ENCODE measurements at regions not wholly inside any gene's neighbourhood (a gene's known extent, or its start where the extent isn't known, plus 50 kb on each side); places are given as distances from the start of the nearest gene placed in this dataset.

DNA sequence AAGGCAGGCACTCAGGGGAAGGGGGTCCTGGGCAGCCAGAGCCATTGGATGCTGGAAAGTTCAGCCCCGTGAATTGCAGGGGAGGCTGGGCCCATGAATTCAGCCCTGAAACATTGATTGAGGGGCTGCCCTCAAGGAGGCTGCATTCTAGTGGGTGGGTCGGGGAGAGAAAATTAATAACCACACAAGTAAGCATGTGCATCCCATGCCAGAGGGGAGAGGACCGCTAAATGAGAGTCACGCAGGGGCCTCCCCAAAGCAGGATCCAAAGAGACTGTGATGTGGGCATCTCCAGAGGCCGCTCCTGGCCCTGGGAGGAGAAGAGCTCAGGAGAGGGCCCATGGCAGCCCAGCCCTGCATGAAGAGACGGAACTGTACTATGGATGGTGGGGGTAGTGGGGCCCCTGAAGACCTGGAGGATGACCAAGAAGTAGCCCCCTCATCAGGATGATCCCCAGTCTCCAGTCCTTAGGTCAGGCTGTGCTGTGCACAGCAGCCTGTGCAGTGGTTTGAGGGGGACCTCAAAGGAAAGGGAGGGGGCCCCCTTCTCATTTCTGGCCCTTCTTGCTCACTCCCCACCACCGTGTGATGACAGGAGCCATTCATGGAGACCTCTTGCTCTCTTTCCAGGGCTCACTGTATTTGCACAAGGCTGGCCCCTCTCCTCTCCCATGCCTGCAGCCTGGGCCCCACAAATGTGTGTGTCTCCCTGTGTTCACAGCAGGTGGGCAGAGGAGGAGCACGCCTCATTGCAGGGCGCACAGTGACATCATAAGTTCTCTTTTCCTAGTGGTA, 233.6 kb upstream of the IRX1 start:
- no peak for TF ChIP-seq CTCF (IDR thresholded peaks at IDR 0.05; ENCODE audit: insufficient read depth, low read length, missing control alignments)
- ChIA-PET CTCF (no interaction called here), POLR2A (no interaction called here)
- H3K4me3 ChIP-seq (ENCODE audit: low read depth, low read length): no peak overlapping the region
- no peak for DNase-seq (ENCODE audit: low read depth, low spot score)

DNA sequence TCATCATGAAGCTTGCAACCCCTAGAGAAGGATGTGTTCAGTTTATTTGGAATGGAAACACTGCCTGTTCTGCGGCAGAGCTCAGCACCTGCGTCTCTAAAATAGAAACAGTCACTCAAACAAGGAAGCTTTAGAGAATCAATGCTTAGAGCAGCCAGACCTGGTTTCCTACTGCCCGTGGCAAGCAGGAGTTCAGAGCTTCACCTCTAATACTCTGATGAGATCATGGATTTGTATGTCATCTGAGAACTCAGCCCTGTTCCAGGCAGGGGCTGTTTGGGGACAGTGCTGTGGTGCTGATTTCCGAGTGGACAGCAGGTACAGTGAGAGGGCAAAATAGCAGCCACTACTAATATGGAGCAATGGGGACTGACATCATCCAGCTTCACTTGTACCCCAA, 236.0 kb upstream of the IRX1 start:
- TF ChIP-seq CTCF (IDR thresholded peaks at IDR 0.05; ENCODE audit: insufficient read depth, low read length, missing control alignments): no peak
- CTCF ChIA-PET: no interaction called here
- no peak overlapping the region for H3K4me3 ChIP-seq (ENCODE audit: low read depth, low read length)
- DNase-seq (ENCODE audit: low read depth, low spot score): no peak
- POLR2A ChIA-PET: no interaction called here

GRCh38 chr5:3357291-3357690, 238.3 kb upstream of the IRX1 start:
- DNase-seq (ENCODE audit: low read depth, low spot score): no peak
- ChIA-PET POLR2A (no interaction called here), CTCF (no interaction called here)
- no peak overlapping the region for H3K4me3 ChIP-seq (ENCODE audit: low read depth, low read length)
- no peak for TF ChIP-seq CTCF (IDR thresholded peaks at IDR 0.05; ENCODE audit: insufficient read depth, low read length, missing control alignments)

DNA sequence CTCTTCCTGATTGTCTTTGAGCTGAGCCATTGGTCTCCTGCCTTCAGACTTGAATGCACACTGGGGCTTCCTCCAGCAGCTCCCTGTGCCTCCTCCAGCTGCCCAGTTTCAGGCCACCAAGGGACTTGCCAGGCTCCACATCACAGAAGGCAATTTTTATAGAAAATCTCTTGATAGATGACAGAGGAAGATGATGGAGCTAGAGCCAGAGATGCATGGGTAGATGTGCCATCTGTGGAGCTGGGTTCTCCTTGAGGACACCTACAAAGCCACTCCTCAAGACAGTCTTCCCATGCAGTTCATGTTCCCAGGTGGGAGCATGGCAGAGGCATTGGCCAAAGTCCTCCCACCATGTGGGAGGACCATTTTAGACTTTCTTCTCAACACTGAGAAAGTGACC, 239.6 kb upstream of the IRX1 start:
- no peak overlapping the region for H3K4me3 ChIP-seq (ENCODE audit: low read depth, low read length)
- POLR2A ChIA-PET: no interaction called here
- no peak for DNase-seq (ENCODE audit: low read depth, low spot score)
- no peak for TF ChIP-seq CTCF (IDR thresholded peaks at IDR 0.05; ENCODE audit: insufficient read depth, low read length, missing control alignments)
- CTCF ChIA-PET: no interaction called here

DNA sequence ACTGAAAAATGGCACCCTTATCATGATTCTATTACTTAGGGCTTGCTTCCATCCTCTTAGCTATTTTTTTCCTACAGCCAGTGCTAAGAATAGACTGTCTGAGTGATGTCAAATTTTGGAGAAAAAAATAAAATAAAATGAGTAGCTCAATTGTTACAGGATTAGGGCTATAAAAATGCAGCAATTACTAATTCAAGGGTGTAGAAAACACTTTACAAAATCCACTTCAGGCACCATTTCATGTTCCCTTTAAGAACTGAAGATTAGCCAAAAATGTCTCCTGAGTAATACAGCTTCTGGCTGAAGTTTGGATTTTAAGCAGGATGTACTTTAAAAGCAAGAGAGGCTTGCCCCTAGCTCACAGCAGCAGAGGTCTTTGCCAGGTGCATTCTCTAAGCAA, 240.5 kb upstream of the IRX1 start:
- CTCF ChIA-PET: no interaction called here
- TF ChIP-seq CTCF (IDR thresholded peaks at IDR 0.05; ENCODE audit: insufficient read depth, low read length, missing control alignments): no peak
- no peak for DNase-seq (ENCODE audit: low read depth, low spot score)
- H3K4me3 ChIP-seq (ENCODE audit: low read depth, low read length): no peak overlapping the region
- POLR2A ChIA-PET: no interaction called here

DNA sequence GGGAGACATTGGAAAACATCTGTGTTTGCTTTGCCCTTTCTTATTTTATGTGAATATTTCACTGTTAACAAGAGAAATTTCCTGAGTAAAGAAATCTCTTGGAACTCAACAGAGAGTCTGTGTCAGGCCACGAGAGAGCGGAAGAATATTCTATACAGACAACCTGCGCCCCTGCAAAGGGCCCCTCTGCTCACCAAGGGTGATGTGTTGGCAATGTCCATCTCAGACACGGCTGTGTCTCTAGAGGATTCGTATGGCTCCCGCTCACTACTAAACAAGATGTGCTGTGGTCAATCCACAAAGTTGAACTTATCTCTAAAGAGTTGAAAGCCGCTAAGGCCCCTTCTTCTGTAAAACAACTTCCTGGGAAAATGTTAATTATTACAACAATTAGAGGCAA, 241.0 kb upstream of the IRX1 start:
- no peak for DNase-seq (ENCODE audit: low read depth, low spot score)
- CTCF ChIA-PET: no interaction called here
- H3K4me3 ChIP-seq (ENCODE audit: low read depth, low read length): no peak overlapping the region
- TF ChIP-seq CTCF (IDR thresholded peaks at IDR 0.05; ENCODE audit: insufficient read depth, low read length, missing control alignments): no peak
- POLR2A ChIA-PET: no interaction called here
